ENCODE measurements at regions not wholly inside any gene's neighbourhood (a gene's known extent, or its start where the extent isn't known, plus 50 kb on each side); places are given as distances from the start of the nearest gene placed in this dataset.

GRCh38 chr13:59449750-59450149, 714.0 kb downstream of the DIAPH3 start:
- TF ChIP-seq PATZ1 (CRISPR knock-in tag; IDR thresholded peaks at IDR 0.05; ENCODE audit: borderline replicate concordance), result no peak
- no peak for TF ChIP-seq TCF4 (CRISPR knock-in tag; IDR thresholded peaks at IDR 0.05; ENCODE audit: borderline replicate concordance)
- TF ChIP-seq CSDC2 (CRISPR knock-in tag; IDR thresholded peaks at IDR 0.05), result no peak
- no peak for TF ChIP-seq CREB5 (CRISPR knock-in tag; IDR thresholded peaks at IDR 0.05; ENCODE audit: low read depth)
- no peak for TF ChIP-seq ZNF8 (CRISPR knock-in tag; IDR thresholded peaks at IDR 0.05)

Data from SK-N-SH treated with all-trans-retinoic acid at 6 μM for 48 hours (cell line).